ENCODE measurements at regions not wholly inside any gene's neighbourhood (a gene's known extent, or its start where the extent isn't known, plus 50 kb on each side); places are given as distances from the start of the nearest gene placed in this dataset.

DNA sequence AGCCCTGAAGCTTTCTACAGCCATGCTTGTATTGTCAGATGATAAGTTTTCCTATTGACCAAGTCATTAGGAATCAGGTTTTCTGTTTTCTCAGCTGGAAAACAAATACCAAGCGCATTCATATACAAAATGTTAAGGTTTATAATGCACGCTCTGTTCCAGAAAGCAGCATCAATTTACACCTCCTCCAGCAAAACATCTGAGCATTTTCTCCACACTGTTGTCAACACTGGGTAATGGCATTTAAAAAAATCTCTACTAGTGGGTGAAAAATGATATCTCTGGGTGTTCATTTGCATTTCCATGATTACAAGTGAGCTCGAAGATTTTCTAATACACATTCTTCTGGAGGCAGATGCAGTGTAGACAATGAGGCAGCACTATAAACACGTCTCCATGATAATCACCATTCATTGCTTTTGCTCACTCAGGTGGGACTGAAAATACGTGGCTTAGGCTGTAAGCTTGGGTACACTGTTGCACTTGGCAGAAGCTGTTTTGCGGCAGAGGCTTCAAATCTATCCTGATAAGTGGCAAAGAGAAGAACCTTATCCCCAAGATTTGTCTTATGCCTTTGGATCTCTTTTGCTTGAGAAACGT is 114.8 kb upstream of the PLPP4 start:
- TF ChIP-seq POLR2A (IDR thresholded peaks at IDR 0.05) (no peak), EP300 (IDR thresholded peaks at IDR 0.05) (no peak), POLR2AphosphoS5 (IDR thresholded peaks at IDR 0.05) (no peak)
- TF ChIP-seq, protein P1, sequence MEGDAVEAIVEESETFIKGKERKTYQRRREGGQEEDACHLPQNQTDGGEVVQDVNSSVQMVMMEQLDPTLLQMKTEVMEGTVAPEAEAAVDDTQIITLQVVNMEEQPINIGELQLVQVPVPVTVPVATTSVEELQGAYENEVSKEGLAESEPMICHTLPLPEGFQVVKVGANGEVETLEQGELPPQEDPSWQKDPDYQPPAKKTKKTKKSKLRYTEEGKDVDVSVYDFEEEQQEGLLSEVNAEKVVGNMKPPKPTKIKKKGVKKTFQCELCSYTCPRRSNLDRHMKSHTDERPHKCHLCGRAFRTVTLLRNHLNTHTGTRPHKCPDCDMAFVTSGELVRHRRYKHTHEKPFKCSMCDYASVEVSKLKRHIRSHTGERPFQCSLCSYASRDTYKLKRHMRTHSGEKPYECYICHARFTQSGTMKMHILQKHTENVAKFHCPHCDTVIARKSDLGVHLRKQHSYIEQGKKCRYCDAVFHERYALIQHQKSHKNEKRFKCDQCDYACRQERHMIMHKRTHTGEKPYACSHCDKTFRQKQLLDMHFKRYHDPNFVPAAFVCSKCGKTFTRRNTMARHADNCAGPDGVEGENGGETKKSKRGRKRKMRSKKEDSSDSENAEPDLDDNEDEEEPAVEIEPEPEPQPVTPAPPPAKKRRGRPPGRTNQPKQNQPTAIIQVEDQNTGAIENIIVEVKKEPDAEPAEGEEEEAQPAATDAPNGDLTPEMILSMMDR (IDR thresholded peaks at IDR 0.05), result no peak
